SK-N-SH treated with all-trans-retinoic acid at 6 μM for 48 hours (cell line): ENCODE measurements at regions not wholly inside any gene's neighbourhood (a gene's known extent, or its start where the extent isn't known, plus 50 kb on each side); places are given as distances from the start of the nearest gene placed in this dataset.
"Not testable (repeated sequence)": the region's sequence is repeated elsewhere in the genome, so short reads cannot be mapped to it uniquely, and the experiment has no call there.

Source experiments
- ARNTL ChIP-seq: fragments of 450-650 bp; formaldehyde crosslinking; IDR thresholded peaks from 2 replicates; pipeline ENCODE4 v1.5.0; 2020; ENCODE audit warnings: low read depth, mild to moderate bottlenecking, moderate library complexity, borderline replicate concordance
- ESRRG ChIP-seq: fragments of 250-450 bp; sonication (Bioruptor Pico); IDR thresholded peaks from 2 replicates; pipeline ENCODE4 v1.6.1; 2021; ENCODE audit warnings: mild to moderate bottlenecking
- GLIS3 ChIP-seq: fragments of 250-450 bp; sonication (Bioruptor Pico); IDR thresholded peaks from 2 replicates; pipeline ENCODE4 v1.5.0; 2020; ENCODE audit warnings: mild to moderate bottlenecking, moderate library complexity
- ISL1 ChIP-seq: fragments of 250-450 bp; sonication (Bioruptor Pico); IDR thresholded peaks from 2 replicates; pipeline ENCODE4 v2.1.2; 2022; ENCODE audit warnings: mild to moderate bottlenecking, moderate library complexity
- RARB ChIP-seq: fragments of 250-450 bp; sonication (Bioruptor Pico); IDR thresholded peaks from 2 replicates; pipeline ENCODE4 v1.8.0; 2021; ENCODE audit warnings: mild to moderate bottlenecking, moderate library complexity
- ZC3H10 ChIP-seq: fragments of 250-450 bp; sonication (Bioruptor Pico); IDR thresholded peaks from 2 replicates; pipeline ENCODE4 v1.5.1; 2021; ENCODE audit warnings: mild to moderate bottlenecking, moderate library complexity
- ZFP3 ChIP-seq: fragments of 250-450 bp; sonication (Bioruptor Pico); IDR thresholded peaks from 2 replicates; pipeline ENCODE4 v1.5.0; 2020; ENCODE audit warnings: mild to moderate bottlenecking, moderate library complexity
- ZNF565 ChIP-seq: fragments of 450-650 bp; formaldehyde crosslinking; conservative IDR thresholded peaks from 2 replicates; pipeline ENCODE4 v1.5.0; 2020; ENCODE audit warnings: low read depth, mild to moderate bottlenecking, moderate library complexity
- ZNF70 ChIP-seq: fragments of 450-650 bp; formaldehyde crosslinking; IDR thresholded peaks from 2 replicates; pipeline ENCODE4 v1.5.0; 2020; ENCODE audit warnings: mild to moderate bottlenecking, moderate library complexity
- ZNF8 ChIP-seq: fragments of 450-650 bp; formaldehyde crosslinking; IDR thresholded peaks from 2 replicates; pipeline ENCODE4 v1.5.0; 2020; ENCODE audit warnings: mild to moderate bottlenecking, moderate library complexity
- TF ChIP-seq, protein P1 (sequence below): fragments of 250-450 bp; sonication (Bioruptor Pico); IDR thresholded peaks from 2 replicates; pipeline ENCODE4 v1.5.0; 2020; ENCODE audit warnings: mild to moderate bottlenecking, moderate library complexity
- TF ChIP-seq, protein P2 (sequence below): fragments of 250-450 bp; sonication (Bioruptor Pico); IDR thresholded peaks from 2 replicates; pipeline ENCODE4 v1.8.0; 2021; ENCODE audit warnings: low read depth, mild to moderate bottlenecking, moderate library complexity, borderline replicate concordance
- TF ChIP-seq, protein P3 (sequence below): fragments of 250-450 bp; sonication (Bioruptor Pico); IDR thresholded peaks from 2 replicates; pipeline ENCODE4 v1.8.0; 2020; ENCODE audit warnings: mild to moderate bottlenecking, moderate library complexity, borderline replicate concordance
- TF ChIP-seq, protein P4 (sequence below): fragments of 250-450 bp; sonication (Bioruptor Pico); IDR thresholded peaks from 2 replicates; pipeline ENCODE4 v1.5.1; 2020; ENCODE audit warnings: low read depth, mild to moderate bottlenecking, moderate library complexity

DNA sequence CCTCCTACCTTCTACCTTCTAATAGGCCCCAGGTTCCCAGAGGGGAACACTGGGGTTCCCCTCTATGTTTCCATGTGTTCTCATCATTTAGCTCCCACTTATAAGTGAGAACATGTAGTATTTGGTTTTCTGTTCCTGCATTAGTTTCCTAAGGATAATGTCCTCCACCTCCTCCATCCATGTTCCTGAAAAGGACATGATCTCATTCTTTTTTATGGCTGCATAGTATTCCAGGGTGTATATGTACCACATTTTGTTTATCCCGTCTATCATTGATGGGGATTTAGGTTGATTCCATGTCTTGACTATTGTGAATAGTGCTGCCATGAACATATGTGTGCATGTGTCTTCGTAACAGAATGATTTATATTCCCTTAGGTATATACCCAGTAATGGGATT is 81.5 kb upstream of the NBPF4 start:
- not testable (repeated sequence) for TF ChIP-seq ZC3H10, ESRRG, ZNF8, ZNF70, GLIS3, ZNF565, ARNTL, ISL1, RARB, ZFP3 (CRISPR knock-in tag)
- TF ChIP-seq, protein P1, sequence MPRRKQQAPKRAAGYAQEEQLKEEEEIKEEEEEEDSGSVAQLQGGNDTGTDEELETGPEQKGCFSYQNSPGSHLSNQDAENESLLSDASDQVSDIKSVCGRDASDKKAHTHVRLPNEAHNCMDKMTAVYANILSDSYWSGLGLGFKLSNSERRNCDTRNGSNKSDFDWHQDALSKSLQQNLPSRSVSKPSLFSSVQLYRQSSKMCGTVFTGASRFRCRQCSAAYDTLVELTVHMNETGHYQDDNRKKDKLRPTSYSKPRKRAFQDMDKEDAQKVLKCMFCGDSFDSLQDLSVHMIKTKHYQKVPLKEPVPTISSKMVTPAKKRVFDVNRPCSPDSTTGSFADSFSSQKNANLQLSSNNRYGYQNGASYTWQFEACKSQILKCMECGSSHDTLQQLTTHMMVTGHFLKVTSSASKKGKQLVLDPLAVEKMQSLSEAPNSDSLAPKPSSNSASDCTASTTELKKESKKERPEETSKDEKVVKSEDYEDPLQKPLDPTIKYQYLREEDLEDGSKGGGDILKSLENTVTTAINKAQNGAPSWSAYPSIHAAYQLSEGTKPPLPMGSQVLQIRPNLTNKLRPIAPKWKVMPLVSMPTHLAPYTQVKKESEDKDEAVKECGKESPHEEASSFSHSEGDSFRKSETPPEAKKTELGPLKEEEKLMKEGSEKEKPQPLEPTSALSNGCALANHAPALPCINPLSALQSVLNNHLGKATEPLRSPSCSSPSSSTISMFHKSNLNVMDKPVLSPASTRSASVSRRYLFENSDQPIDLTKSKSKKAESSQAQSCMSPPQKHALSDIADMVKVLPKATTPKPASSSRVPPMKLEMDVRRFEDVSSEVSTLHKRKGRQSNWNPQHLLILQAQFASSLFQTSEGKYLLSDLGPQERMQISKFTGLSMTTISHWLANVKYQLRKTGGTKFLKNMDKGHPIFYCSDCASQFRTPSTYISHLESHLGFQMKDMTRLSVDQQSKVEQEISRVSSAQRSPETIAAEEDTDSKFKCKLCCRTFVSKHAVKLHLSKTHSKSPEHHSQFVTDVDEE (CRISPR knock-in tag): not testable (repeated sequence)
- TF ChIP-seq, protein P2, sequence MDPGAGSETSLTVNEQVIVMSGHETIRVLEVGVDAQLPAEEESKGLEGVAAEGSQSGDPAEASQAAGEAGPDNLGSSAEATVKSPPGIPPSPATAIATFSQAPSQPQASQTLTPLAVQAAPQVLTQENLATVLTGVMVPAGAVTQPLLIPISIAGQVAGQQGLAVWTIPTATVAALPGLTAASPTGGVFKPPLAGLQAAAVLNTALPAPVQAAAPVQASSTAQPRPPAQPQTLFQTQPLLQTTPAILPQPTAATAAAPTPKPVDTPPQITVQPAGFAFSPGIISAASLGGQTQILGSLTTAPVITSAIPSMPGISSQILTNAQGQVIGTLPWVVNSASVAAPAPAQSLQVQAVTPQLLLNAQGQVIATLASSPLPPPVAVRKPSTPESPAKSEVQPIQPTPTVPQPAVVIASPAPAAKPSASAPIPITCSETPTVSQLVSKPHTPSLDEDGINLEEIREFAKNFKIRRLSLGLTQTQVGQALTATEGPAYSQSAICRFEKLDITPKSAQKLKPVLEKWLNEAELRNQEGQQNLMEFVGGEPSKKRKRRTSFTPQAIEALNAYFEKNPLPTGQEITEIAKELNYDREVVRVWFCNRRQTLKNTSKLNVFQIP: not testable (repeated sequence)
- TF ChIP-seq, protein P3, sequence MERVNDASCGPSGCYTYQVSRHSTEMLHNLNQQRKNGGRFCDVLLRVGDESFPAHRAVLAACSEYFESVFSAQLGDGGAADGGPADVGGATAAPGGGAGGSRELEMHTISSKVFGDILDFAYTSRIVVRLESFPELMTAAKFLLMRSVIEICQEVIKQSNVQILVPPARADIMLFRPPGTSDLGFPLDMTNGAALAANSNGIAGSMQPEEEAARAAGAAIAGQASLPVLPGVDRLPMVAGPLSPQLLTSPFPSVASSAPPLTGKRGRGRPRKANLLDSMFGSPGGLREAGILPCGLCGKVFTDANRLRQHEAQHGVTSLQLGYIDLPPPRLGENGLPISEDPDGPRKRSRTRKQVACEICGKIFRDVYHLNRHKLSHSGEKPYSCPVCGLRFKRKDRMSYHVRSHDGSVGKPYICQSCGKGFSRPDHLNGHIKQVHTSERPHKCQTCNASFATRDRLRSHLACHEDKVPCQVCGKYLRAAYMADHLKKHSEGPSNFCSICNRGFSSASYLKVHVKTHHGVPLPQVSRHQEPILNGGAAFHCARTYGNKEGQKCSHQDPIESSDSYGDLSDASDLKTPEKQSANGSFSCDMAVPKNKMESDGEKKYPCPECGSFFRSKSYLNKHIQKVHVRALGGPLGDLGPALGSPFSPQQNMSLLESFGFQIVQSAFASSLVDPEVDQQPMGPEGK: not testable (repeated sequence)
- TF ChIP-seq, protein P4, sequence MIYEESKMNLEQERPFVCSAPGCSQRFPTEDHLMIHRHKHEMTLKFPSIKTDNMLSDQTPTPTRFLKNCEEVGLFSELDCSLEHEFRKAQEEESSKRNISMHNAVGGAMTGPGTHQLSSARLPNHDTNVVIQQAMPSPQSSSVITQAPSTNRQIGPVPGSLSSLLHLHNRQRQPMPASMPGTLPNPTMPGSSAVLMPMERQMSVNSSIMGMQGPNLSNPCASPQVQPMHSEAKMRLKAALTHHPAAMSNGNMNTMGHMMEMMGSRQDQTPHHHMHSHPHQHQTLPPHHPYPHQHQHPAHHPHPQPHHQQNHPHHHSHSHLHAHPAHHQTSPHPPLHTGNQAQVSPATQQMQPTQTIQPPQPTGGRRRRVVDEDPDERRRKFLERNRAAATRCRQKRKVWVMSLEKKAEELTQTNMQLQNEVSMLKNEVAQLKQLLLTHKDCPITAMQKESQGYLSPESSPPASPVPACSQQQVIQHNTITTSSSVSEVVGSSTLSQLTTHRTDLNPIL (CRISPR knock-in tag): not testable (repeated sequence)
